ENCODE measurements at regions not wholly inside any gene's neighbourhood (a gene's known extent, or its start where the extent isn't known, plus 50 kb on each side); places are given as distances from the start of the nearest gene placed in this dataset.

GRCh38 chr5:33118761-33119415 lies 321.9 kb upstream of the TARS1 start:
- TF ChIP-seq NFATC3 (IDR thresholded peaks at IDR 0.05) (no peak), TAF1 (IDR thresholded peaks at IDR 0.05; ENCODE audit: control insufficient read depth, extremely low read depth, insufficient read depth, low read length, severe bottlenecking) (no peak), SMARCA5 (IDR thresholded peaks at IDR 0.05) (no peak), SP1 (CRISPR knock-in tag; IDR thresholded peaks at IDR 0.05) (no peak), PHB (CRISPR knock-in tag; IDR thresholded peaks at IDR 0.05) (no peak), SRSF7 (optimal IDR thresholded peaks at IDR 0.05; ENCODE audit: low read depth, low read length) (no peak), POLR2AphosphoS5 (IDR thresholded peaks at IDR 0.05; ENCODE audit: control insufficient read depth, insufficient read depth, low read depth, low read length) (no peak), SAFB2 (IDR thresholded peaks at IDR 0.05; ENCODE audit: borderline replicate concordance, low read depth, low read length, severe bottlenecking) (no peak), SREBF2 (CRISPR knock-in tag; IDR thresholded peaks at IDR 0.05) (no peak), ZNF584 (CRISPR knock-in tag; IDR thresholded peaks at IDR 0.05; ENCODE audit: low read depth) (no peak), ZBTB7A (IDR thresholded peaks at IDR 0.05; ENCODE audit: borderline replicate concordance, control insufficient read depth, low read depth, low read length) (no peak)
